Skeletal muscle satellite cell (primary cell): ENCODE measurements at regions not wholly inside any gene's neighbourhood (a gene's known extent, or its start where the extent isn't known, plus 50 kb on each side); places are given as distances from the start of the nearest gene placed in this dataset.
"Not testable (repeated sequence)": the region's sequence is repeated elsewhere in the genome, so short reads cannot be mapped to it uniquely, and the experiment has no call there.

Experiments
- H3K27me3 ChIP-seq: 2 replicates; pipeline ENCODE4 v1.7.0; 2013; ENCODE audit warnings: low read length; ENCODE audit not compliant: control insufficient read depth, insufficient read depth
- H3K36me3 ChIP-seq: 2 replicates; pipeline ENCODE4 v1.7.0; 2013; ENCODE audit warnings: mild to moderate bottlenecking, control low read depth, low read length; ENCODE audit not compliant: insufficient read depth
- H3K4me1 ChIP-seq: 2 replicates; pipeline ENCODE4 v1.7.0; 2013; ENCODE audit warnings: low read length; ENCODE audit not compliant: control insufficient read depth, insufficient read depth
- H3K4me2 ChIP-seq: 2 replicates; pipeline ENCODE4 v1.7.0; 2013; ENCODE audit warnings: mild to moderate bottlenecking, low read length
- H3K4me3 ChIP-seq: 2 replicates; pipeline ENCODE4 v1.7.0; 2013; ENCODE audit warnings: low read length
- H3K9ac ChIP-seq: 2 replicates; pipeline ENCODE4 v1.7.0; 2013; ENCODE audit warnings: mild to moderate bottlenecking, low read depth, low read length, moderate library complexity
- H3K9me3 ChIP-seq: replicated peaks from 2 replicates; pipeline ENCODE4 v1.7.0; 2013; ENCODE audit warnings: mild to moderate bottlenecking, control low read depth, low read length

DNA sequence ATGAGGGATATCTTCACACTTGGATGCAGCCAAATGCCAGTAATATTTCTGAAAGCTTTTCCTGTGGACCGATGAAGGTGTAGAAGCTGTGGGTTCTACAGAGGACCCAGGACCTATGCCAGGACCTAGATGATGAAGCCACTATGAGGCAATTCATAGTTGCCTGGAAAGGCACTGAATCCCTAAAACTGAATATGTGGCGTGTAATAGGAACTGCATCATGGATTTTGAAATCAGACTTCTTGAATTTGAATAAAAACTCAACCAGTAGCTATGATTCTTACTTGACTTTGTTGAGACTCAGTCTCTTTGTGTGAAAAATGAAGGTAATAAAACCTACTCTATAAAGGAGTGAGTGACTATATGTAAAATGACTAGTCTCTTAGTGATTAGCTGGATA, 89.9 kb upstream of the SGK1 start:
- Histone ChIP-seq H3K9me3 (no peaks in the 10 kb centered on the region), H3K4me2 (no peak overlapping the region), H3K9ac (no peak overlapping the region), H3K27me3 (no peaks in the 10 kb centered on the region), H3K4me3 (no peak overlapping the region), H3K4me1 (no peaks in the 10 kb centered on the region), H3K36me3 (no peaks in the 10 kb centered on the region)

DNA sequence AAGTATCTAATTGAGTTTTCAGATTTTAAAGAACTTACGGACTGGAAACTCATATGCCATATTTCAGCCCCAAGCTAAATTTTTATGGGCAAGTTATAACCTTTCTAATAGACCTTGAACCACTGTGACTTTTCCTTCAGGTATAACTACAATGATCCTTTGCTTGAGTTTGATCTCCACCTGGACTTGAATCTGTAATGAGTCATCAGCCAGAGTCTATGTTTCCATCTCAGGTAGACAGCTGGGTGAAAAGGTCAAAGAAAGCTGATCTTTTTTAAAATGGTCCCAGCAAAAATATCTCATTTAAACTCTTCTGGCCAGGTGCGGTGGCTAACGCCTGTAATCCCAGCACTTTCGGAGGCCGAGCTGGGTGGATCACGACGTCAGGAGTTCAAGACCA, 88.4 kb upstream of the SGK1 start:
- Histone ChIP-seq H3K4me1 (no peaks in the 10 kb centered on the region), H3K4me2 (no peak overlapping the region), H3K9ac (no peak overlapping the region), H3K4me3 (no peak overlapping the region), H3K27me3 (no peaks in the 10 kb centered on the region), H3K9me3 (no peaks in the 10 kb centered on the region), H3K36me3 (no peaks in the 10 kb centered on the region)

DNA sequence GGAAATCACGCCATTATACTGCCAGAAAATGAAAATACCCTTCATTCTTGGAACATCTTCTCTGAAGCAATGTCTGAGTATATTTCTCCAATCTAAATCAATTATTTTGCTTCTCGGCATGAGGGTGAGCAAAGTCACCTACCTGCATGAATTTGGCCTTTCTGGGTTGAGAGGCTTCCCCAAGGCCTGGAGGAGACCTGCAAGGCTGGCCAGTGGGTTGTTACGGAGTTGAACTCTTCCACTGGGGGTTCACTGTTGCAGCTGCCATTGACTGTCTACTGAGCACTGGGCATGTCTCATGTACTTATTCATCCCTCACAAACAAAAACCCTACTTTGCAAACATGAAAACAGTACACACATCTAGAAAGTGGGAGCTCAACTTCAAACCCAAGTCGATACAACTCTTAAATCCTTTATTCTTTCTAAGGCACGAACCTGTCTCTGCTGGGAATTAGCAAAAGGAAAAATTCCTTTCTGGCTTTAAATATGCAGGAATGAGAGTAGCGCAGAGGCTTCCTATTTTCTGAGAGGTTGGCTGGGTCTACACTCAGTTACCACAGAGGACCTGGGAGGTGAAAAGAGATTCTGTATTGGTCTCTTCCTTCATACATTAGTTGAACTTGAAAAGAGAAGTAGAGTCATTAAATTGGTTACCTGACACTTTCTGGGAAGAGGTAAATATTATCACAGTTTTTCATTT, 87.6 kb upstream of the SGK1 start:
- Histone ChIP-seq H3K27me3 (no peaks in the 10 kb centered on the region), H3K4me3 (no peak overlapping the region)

DNA sequence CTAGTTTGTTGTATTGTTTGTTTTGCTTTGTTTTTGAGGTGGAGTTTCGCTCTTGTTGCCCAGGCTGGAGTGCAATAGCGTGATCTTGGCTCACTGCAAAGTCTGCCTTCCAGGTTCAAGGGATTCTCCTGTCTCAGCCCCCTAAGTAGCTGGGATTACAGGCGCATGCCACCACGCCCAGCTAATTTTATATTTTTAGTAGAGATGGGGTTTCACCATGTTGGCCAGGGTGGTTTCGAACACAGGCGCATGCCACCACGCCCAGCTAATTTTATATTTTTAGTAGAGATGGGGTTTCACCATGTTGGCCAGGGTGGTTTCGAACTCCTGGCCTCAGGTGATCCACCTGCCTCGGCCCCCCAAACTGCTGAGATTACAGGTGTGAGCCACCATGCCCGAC, 85.4 kb upstream of the SGK1 start:
- H3K9me3 ChIP-seq, H3K4me2 ChIP-seq: not testable (repeated sequence)

More for the DNA sequence above, 87.6 kb upstream of the SGK1 start:
- H3K9ac ChIP-seq = no peak overlapping the region
- H3K36me3 ChIP-seq = no peaks in the 10 kb centered on the region
- no peak overlapping the region for H3K4me2 ChIP-seq
- H3K4me1 ChIP-seq = peaks cover 4% of the 10 kb centered on the region
- H3K9me3 ChIP-seq = no peaks in the 10 kb centered on the region

DNA sequence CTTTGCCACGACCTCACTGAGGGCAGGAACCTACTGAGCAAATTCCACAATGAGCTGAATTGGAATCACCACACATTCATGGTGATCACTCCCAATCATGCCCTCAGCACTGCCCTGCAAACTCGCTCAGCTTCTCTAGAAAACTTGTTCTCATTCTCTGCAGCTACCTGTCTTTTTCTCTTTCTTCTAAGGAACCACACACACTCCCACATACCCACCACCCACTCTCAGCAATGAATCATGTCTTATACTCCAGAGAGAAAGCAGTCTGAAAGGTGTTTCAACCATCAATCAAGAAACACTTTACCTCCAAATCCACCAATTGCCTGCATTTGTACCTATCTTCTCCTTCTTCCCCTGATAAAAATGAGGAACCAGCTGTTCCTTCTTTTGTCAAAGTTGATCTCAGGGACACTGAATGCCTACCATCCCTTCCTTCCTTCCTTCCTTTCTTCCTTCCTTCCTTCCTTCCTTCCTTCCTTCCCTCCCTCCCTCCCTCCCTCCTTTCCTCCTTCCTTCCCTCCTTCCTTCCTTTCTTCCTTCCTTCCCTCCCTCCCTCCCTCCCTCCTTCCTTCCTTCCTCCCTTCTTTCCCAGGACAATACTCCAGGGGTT, 84.6 kb upstream of the SGK1 start:
- no peaks in the 10 kb centered on the region for H3K36me3 ChIP-seq

More for the DNA sequence above, 85.4 kb upstream of the SGK1 start:
- H3K36me3 ChIP-seq, H3K4me3 ChIP-seq, H3K4me1 ChIP-seq, H3K9ac ChIP-seq, H3K27me3 ChIP-seq: not testable (repeated sequence)

DNA sequence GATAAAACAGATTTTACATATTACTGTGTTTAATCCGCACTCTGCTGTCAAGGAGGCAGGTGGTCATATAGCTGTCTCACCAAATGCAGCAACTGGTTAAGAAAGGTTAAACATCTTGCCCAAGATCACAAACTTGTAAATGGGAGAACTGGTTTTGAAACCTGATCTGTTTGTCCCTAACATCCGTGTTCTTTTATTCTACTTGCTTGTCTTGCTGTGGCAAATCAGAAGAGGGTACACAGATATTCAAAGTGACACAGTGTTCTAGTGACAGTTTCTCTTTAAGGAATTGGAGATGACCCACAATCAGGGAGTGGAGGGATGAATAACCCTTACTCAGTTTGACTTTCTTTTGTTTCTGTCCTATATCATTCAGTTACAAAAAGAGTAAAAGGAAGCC, 83.0 kb upstream of the SGK1 start:
- no peaks in the 10 kb centered on the region for H3K36me3 ChIP-seq
- H3K9ac ChIP-seq = no peak overlapping the region
- no peaks in the 10 kb centered on the region for H3K9me3 ChIP-seq
- no peak overlapping the region for H3K4me3 ChIP-seq
- peaks cover 4% of the 10 kb centered on the region for H3K4me1 ChIP-seq
- H3K27me3 ChIP-seq = no peaks in the 10 kb centered on the region
- H3K4me2 ChIP-seq = no peak overlapping the region

More for the DNA sequence above, 84.6 kb upstream of the SGK1 start:
- no peak overlapping the region for H3K9ac ChIP-seq
- peaks cover 4% of the 10 kb centered on the region for H3K4me1 ChIP-seq
- H3K4me3 ChIP-seq = no peak overlapping the region
- no peaks in the 10 kb centered on the region for H3K27me3 ChIP-seq
- H3K9me3 ChIP-seq = no peaks in the 10 kb centered on the region
- H3K4me2 ChIP-seq = no peak overlapping the region

DNA sequence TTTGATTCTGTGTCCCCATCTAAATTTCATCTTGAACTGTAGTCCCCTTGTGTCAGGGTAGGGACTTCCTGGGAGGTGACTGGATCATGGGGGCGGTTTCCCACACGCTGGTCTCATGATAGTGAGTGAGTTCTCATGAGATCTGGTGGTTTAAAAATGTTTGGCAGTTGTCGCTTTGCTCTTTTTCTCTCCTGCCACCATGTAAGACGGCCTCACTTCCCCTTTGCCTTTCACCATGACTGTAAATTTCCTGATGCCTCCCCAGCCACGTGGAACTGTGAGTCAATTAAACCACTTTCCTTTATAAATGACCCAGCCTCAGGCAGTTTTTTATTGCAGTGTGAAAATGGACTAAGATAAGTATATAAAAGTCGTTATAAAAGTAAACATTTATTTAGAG, 80.5 kb upstream of the SGK1 start:
- no peak overlapping the region for H3K4me2 ChIP-seq
- H3K4me1 ChIP-seq = peaks cover 8% of the 10 kb centered on the region
- no peaks in the 10 kb centered on the region for H3K36me3 ChIP-seq
- H3K9ac ChIP-seq = no peak overlapping the region
- H3K27me3 ChIP-seq = no peaks in the 10 kb centered on the region
- H3K4me3 ChIP-seq = no peak overlapping the region
- no peaks in the 10 kb centered on the region for H3K9me3 ChIP-seq

DNA sequence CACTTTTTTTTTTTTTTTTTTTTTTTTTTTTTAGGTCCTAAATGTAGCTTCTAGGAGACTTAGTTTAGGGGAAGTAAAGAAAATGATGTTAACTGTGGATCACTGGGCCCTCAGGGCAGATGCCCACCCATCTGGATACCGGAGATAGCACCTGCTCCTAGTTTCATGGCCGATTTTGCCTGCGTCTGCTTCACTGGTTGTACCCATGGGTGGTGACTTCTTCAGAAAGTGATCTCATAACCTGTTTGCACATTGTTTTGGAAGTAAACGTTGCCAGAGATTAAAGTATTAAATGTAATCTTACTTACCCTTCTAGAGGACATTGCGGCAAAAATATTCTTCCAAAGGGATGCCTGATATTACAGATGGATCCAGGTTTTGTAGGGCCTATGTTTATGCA, 79.8 kb upstream of the SGK1 start:
- no peak overlapping the region for H3K4me2 ChIP-seq
- H3K9ac ChIP-seq = no peak overlapping the region
- H3K9me3 ChIP-seq = no peaks in the 10 kb centered on the region
- H3K4me3 ChIP-seq = no peak overlapping the region
- H3K27me3 ChIP-seq = no peaks in the 10 kb centered on the region
- peaks cover 8% of the 10 kb centered on the region for H3K4me1 ChIP-seq
- H3K36me3 ChIP-seq = no peaks in the 10 kb centered on the region

DNA sequence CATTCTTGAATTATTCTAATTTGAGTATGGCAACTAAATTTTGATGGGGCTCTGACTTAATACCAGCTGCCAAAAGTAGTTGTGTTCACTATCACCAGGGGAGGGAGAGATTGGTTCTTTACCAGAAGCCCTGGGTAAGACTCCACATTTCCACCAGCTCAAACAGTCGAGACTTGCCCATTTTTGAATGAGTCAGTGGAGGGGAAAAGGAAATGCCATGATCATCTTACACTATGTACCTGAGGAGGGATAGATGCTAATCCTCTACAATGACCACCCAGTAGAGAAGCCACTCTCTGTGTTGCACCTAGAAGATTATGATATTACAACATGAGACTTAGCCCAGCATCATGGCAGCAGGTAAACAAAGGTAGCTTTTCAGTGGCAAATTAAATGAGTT, 77.0 kb upstream of the SGK1 start:
- no peaks in the 10 kb centered on the region for H3K27me3 ChIP-seq
- H3K4me3 ChIP-seq = no peak overlapping the region
- H3K36me3 ChIP-seq = no peaks in the 10 kb centered on the region
- no peak overlapping the region for H3K9ac ChIP-seq
- H3K4me1 ChIP-seq = peaks cover 4% of the 10 kb centered on the region
- H3K9me3 ChIP-seq = no peaks in the 10 kb centered on the region
- no peak overlapping the region for H3K4me2 ChIP-seq

DNA sequence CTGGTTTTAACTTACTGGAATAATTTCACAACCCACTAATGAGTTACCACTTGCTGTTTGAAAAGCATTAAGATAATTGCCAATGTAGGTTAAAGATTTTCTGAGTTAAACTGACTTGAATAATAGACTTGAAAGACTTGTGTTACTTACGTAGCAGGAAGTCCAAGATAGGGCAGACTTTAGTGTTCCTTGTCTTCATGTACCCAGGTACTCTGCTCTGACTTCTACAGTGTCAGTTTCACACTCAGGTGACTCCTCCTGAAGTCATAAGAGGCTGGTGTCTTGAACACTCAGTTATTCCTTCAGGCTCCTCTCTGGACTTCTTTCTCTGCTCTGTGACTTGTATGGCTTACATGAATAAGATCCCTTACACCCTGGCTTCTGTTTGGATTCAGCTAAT, 76.3 kb upstream of the SGK1 start:
- peaks cover 4% of the 10 kb centered on the region for H3K4me1 ChIP-seq
- no peak overlapping the region for H3K4me2 ChIP-seq
- no peak overlapping the region for H3K9ac ChIP-seq
- no peaks in the 10 kb centered on the region for H3K36me3 ChIP-seq
- no peak overlapping the region for H3K4me3 ChIP-seq
- H3K9me3 ChIP-seq = no peaks in the 10 kb centered on the region
- H3K27me3 ChIP-seq = no peaks in the 10 kb centered on the region

DNA sequence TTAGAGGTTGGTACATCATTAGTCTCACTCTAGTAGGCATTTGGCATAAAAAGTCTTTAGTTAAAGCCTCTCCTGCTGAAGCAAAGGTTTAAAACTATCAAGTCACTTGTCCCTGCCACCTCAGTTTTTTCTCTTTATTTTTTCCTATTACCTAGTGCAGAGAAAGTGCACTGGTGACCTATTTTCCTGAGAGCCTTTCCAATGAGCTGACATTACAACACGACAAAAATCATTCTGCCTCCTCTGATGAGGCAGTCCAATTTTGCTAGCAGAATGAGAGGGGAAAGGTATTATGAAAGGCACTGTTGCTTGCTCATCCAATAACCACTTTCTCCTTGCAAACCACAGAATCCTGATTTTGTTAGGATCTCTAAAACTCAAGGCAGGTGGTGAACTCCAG, 73.3 kb upstream of the SGK1 start:
- H3K4me3 ChIP-seq = no peak overlapping the region
- no peaks in the 10 kb centered on the region for H3K27me3 ChIP-seq
- no peak overlapping the region for H3K9ac ChIP-seq
- H3K36me3 ChIP-seq = no peaks in the 10 kb centered on the region
- H3K4me2 ChIP-seq = no peak overlapping the region
- H3K9me3 ChIP-seq = no peaks in the 10 kb centered on the region
- H3K4me1 ChIP-seq = peaks cover 4% of the 10 kb centered on the region

DNA sequence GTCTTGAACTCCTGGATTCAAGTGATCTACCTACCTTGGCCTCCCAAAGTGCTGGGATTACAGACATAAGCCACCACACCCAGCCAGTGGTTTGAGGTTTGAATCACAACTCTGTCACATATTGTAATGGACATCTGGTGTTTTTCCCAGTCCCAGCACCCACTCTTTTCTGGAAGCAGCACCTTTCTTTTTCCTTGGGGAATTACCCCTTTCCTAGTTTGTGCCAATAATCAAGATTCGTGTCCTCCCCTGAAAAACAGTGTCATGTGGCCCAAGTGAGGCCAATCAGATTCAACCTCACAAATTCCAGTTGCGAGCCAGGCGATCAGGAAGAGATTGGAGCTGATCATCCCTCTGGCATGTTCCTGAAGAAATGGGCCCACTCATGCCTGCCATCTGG, 71.7 kb upstream of the SGK1 start:
- Histone ChIP-seq H3K9me3 (no peaks in the 10 kb centered on the region), H3K4me1 (no peaks in the 10 kb centered on the region), H3K27me3 (no peaks in the 10 kb centered on the region), H3K4me2 (no peak overlapping the region), H3K4me3 (no peak overlapping the region), H3K9ac (no peak overlapping the region), H3K36me3 (no peaks in the 10 kb centered on the region)
